ENCODE measurements at regions not wholly inside any gene's neighbourhood (a gene's known extent, or its start where the extent isn't known, plus 50 kb on each side); places are given as distances from the start of the nearest gene placed in this dataset.
"Not testable (repeated sequence)": the region's sequence is repeated elsewhere in the genome, so short reads cannot be mapped to it uniquely, and the experiment has no call there.

DNA sequence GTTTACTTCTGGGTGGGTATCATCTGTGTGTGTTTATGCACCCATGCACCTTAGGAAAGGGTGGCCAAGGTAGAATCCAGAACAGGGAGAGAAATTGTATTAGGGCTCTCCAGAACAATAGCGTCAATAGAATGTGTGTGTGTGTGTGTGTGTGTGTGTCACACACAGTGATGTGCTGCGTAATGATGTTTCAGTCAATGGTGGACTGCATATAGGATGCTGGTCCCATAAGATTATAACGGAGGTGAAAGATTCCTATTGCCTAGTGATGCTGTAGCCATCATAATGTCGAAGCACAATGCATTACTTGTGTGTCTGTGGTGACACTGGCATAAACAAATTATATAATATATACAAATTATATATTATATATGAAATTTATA lies 69.3 kb upstream of the PRR23C start:
- DNase-seq (ENCODE audit: low read depth) = no peak

DNA sequence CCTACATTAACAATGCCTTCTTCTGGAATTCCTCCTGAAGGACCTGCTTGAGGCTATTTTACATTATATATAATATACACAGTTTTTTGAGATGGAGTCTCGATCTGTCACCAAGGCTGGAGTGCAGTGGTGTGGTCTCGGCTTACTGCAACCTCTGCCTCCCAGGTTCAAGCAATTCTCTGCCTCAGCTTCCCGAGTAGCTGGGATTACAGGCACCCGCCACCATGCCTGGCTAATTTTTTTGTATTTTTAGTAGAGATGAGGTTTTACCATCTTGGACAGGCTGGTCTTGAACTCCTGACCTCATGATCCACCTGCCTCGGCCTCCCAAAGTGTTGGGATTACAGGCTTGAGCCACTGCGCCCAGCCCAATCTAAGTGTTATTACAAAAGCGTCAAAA lies 71.9 kb upstream of the PRR23C start:
- DNase-seq (ENCODE audit: low read depth) = not testable (repeated sequence)

DNA sequence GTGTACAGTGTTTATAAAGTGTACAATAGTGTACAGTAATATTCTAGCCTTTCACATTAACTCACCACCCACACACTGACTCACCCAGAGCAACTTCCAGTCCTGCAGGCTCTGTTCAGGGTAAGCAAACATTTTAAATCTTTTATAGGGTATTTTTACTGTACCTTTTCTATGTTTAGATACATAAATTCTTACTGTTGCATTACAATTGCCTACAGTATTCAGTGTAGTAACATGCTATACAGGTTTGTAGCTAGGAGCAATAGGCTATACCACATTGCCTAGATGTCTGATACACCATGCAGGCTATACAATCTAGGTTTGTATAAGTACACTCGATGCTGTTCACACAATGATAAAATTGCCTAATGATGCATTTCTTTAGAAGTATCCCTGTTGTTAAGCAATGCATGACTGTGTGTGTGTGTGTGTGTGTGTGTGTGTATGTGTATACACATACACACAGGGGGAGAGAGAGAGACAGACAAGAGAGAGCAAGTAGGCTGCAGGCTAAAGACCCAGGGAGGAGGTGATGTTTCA lies 72.5 kb upstream of the PRR23C start:
- peak; percentile 56 for DNase-seq (ENCODE audit: low read depth)

DNA sequence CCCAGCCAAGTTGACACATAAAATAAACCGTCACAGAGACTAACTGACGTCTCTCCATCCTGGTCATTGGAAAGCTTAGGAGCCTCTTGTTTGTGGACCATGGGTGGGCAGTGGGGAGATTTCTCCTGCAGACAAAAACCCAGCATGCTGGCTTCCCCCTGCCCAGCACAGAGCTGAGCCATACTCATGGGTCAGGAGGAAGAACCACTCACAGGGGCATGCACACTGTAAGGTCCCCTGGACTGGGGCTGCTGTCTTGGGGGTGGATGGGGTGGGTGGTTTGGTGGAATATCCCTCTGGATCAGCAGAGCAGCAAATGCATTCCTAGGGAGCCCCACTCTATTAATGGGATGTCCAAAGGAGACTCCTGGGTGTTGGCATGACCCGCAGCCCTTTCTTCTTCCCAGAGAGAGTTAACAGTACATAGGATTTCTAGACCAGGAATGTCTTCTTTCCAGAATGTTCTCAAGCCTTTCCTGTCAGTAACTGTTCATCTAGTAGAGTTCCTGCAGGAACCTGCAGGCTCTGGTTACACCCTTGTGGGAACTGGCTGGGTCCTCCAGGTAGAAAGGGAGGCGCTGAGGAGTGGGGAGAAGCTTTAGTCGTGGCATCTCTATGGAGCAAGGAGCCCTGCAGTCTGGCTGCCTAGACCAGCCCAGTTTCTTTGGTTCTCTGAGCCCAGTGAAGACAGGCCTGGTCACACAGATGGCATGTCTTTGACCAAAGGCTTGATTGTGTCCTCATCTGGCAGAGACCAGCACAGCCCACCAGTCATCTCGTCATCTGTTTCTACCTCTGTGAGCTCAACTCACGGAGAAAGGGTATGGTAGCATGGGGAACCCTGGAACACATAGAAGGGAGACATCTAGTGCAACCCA lies 73.4 kb upstream of the PRR23C start:
- DNase-seq (ENCODE audit: low read depth) = no peak

DNA sequence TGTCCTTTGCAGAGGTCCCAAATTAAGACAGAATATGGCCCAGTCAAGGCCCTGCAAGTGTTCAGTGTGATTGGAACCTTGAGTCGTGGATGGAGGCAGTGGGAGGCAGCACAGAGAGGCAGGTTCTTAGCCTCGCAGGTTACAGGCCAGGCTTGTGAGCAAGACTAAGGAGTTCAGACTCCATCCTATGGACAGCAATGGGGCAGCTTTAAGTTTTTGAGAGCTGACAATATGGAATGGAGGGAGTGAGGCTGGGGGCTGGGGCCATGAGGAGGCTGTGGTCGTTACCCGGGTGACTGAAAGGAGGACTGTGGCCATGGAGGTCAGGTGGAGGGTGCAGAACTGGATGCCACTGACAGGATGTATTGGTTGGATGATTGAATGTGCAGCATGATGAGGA lies 74.1 kb upstream of the PRR23C start:
- no peak for DNase-seq (ENCODE audit: low read depth)

DNA sequence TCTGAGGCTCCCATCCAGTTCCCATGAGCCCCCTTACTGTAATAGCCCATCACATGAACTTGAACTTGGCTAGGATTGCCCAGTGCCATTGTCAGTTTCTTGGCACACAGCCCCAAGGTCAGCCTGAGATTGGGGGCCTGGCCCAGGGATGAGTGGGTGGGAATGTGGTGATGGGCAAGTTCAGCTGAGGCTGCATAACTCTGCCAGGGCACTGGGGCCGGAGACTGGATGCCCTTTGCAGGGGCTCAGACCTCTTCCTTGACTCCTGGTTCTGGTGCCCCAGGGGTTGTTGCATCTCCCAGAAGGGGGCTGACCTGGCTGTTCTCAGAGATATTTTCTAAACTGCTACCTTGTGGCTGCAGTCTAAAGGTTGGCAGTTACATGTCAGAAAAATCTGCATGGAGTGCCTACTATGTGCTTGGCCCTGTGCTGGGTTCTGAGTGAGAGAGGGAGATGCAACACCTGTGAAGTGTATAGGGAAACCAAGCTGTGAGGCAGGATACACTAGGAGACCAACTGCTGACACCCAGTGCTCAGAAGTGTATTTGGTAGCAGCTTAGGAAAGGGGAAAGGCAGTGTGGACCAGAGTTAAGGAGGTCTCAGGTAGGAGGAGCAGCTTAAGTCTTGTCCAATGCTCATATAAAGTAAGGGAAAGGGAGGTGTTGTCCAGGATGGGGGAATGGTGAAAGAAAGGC lies 74.8 kb upstream of the PRR23C start:
- no peak for DNase-seq (ENCODE audit: low read depth)

DNA sequence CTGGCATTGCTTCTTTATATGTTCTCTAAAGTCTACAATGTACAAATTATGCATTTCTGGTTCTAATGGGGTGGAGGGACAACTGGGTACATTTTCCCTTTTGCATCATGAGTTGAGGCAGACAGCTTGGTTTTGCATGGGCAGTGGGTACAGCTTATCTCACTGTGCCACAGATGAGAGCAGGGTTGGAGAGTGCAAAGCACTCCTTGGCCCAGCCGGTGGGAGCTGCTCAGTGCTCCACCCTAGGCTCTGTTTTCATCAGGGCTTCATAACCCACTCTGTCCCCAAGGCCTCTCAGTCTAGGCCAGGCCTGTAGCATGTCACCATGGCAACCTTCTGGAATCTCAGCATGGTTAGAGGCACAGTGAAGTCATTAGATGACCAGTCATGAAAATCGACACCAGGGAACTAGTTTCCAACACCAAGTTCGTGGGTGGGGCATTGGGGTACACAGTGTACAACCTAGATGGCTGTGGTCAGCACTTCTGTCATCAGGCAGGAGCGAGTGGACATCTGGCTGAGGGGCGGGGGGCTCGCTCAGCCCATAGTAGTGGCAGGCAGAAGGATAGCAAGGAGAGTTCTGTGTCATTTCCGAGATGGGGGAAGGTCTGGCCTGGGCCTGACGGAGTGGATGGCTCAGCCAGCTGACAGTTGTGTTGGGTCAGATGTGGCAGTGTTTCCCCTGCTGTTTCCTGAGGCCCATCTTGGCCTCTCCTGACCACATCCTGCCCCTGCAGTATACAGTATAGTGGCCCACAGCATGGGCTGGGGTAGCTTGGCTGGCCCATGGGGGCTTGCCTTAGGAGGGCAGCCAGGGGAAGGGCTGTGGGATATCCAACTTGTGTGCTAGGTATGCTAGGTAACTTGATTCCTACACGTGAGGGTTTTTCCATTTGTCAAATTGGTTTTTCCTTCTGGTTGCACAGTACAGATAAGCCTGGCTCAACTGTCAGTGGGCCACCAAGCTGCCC lies 75.7 kb upstream of the PRR23C start:
- peak; percentile 96 for DNase-seq (ENCODE audit: low read depth)

DNA sequence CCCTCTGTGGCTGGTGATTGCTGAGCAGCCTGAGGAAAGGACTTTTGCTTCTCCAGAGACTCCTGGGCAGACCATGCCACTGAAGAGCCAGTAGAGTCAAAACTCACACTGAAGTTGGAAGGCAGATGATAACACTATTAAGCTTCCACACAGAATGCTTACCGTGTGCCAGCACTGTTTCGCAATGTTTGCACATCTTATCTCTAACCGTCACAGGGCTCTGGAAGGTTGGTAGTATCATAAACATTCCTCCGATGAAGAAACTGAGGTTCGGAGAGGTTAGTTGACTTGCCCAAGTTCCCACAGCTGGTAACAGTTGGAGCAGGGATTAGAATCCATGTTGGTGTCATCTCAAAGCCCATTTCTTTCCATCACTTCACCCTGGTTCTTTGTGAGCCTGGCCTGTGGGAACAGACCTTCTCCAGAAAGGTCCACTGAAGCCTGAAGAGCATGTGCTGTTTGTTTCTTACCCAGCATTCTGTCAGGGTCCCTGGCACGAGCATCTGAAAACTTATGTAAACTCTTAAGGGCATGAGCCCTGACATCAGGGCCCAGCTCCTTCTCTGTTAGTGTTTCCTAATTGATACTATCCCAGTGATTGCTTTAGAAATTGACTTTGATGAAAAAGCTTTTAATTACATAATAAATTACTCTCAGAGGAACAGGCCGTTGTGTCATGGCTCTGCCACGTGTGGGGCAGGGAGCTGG lies 77.0 kb upstream of the PRR23C start:
- no peak for DNase-seq (ENCODE audit: low read depth)

DNA sequence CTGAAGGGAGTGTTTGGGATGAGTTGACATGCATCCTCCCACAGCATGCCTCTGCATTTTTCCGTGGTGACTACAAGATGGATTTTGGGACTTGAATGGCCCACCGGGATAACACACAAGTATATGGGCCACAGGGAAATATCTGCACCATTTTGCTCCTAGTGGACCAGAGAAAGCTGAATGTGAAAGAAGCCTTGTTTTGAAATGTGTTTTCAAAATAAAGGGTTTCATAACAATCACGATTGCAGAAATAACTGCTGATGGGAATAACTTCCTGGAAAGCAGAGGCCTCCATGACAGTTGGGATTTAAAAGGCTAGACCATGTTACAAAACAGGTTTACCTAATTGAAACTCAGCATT lies 77.5 kb upstream of the PRR23C start:
- DNase-seq (ENCODE audit: low read depth) = peak; percentile 45

DNA sequence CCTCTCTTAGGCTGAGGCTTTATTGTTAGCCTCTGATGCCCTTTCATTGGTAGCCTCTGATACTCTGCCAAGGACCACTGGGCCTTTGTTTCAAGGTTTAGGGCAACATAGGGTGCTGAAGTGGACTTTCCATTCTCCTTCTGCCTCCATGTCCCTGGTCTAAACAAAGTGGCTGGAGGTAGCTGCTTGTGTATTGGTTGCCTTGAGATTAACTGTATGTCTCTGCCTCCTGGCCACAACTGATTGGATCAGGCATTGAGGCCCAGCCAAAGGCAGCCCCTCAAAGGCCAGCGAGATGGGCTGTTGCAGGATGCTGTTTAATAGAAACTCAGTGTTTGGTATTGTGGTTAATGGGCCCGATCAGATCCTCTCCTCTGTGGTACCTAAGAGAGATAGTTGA lies 77.9 kb upstream of the PRR23C start:
- DNase-seq (ENCODE audit: low read depth) = no peak

DNA sequence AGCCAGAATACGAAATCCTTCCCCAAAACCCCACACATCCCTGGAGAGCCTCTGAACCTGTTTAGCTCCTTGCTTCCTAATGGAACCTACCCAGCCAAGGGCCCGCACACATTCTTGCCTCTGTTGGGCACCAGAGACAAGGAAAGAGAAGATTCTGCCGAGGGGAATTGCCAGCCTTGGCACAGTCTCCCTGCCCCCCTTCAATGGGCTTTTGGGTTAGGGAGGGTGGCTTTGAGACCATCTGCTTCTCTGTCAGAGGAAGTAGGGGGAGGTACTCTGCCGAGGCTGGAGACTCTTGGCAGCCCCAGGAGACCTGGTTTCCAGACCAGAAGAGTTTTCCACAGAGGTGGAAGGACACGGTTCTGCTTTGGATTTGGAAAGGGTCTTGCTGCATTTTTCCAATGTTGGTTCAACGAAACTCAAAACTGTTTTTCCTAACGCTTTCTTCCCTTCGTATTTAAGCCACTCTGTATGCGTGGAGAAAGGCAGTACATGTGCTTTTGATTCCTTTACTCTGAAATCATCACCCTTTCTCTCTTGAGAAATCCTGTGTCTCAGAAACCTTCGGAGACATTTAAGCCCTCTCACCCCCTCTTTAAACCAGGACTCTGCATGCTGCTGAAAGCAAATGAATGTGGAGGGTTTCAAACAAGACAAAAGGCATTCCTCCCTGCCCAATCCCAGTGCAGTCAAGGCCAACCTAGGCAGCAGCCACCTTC lies 78.8 kb upstream of the PRR23C start:
- no peak for DNase-seq (ENCODE audit: low read depth)

DNA sequence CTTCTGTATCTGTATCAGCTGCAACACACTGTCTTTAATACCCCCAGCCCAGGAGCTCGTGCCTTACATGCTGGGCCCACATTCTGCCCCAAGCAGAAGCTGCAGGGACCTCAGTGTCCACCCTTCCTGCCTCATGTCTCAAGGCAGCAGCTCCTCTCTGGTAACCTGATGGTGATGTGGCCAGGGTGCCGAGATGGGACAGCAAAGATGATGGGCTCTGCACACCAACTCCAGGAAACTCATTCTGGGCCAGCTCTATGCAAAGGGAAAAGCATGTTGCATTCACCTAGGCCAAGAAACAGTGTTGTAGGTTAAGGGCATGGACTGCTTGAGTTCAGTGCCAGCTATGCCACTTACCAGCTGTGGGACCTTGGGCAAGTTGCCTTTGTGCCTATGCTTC lies 79.5 kb upstream of the PRR23C start:
- no peak for DNase-seq (ENCODE audit: low read depth)

DNA sequence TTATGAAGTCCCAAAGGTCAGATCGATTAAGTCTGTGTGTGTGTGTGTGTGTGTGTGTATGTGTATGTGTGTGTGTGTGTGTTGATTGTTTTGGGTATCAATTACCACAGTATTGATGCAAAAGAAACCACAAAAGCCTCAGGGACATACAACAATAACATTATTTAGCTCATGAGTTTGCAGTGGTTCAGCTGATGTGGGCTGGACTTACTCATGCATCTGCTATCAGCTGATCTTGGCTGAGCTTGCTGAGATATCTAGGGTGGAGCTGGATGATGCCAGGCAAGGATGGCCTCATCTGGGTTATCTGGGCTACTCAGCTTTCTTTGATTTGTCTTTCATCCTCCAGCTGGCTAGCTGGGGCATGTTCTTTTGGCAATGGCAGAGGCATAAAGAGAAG lies 82.4 kb upstream of the PRR23C start:
- peak; percentile 80 for DNase-seq (ENCODE audit: low read depth)

DNA sequence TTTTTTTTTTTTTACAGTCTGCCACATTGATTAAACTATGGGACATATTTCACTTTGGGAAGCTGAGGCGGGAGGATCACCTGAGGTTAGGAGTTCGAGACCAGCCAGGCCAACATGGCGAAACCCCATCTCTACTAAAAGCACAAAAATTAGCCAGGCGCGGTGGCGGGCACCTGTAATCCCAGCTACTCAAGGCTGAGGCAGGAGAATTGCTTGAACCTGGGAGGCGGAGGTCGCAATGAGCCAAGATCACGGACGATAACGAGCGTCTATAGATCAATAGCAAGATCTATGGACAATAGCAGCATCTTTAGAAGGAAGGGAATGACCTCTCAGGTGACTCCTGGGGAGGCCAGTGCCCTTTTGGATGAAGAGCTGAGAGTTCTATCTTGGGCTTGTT lies 82.9 kb upstream of the PRR23C start:
- not testable (repeated sequence) for DNase-seq (ENCODE audit: low read depth)

DNA sequence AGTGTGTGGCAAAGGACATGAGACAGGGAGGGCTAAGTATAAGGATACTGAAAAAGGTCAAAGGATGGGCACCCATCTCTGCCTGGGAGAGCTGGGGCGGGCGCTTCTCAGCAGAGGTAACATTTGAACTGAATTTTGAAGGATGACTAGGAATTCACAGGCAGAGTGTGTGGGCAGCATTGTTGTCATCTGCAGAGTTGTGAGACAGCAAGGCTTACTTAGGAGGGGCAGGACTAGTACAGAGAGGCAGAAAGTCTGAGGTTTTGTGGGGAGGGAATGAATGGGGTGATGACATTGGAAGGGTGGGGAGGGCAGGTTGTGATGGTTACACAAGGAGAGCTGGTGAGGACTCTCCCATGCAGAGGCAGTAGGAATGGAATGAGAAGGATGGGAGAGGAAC lies 84.1 kb upstream of the PRR23C start:
- peak; percentile 18 for DNase-seq (ENCODE audit: low read depth)

DNA sequence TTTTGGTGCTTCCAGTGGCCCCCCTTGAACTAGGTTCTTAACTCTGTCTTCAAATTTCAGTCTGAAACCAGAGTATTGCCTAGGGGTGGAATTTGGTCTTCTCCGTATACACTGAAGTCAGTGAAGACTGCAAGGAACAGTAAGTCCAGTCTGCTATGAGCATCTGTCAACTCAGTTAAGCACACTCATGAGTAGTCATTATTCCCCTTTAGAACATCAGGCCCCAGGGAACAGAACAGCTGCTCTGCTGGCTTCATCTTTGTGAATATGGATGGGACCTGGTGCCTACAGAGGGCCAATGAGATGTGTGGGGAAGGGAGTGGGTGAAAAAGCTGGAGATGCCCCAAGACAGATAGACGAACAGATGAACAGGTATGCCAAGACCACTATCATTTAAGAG lies 85.2 kb upstream of the PRR23C start:
- no peak for DNase-seq (ENCODE audit: low read depth)

DNA sequence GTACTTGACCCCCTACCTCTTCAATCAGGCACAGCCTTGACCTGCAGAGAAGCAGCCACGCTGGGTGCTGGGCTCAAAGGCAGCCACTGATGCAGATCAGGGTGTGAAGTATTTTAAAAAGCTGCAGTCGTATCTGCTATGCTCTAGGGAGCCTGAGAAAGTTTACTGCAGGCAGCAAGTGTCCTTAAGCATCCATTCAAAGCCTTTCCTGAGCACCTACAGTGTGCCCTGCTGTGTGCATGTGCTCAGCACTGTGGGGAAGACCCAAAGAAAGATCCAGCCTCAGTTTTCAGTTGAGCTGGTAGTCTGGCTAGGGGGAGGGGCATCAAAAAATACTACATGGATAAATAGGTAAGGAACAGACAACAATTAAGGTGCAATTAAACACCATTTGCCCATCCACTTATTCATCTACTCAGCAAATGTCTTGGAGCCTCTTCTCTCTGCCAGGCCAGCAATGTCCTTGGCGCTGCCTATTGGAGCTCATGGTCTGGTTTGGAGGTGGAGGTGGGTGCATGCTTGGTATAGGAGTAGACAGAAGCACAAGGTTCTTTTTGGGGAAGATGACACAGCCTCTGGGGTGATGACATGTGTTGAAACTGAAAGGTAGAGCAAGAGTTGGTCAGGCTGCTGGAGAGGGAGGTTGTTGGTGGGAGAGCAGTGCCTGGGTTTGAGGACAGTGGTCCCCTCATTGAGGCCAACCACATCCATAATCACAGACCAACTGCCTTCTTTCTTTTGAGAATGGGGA lies 85.9 kb upstream of the PRR23C start:
- no peak for DNase-seq (ENCODE audit: low read depth)

DNA sequence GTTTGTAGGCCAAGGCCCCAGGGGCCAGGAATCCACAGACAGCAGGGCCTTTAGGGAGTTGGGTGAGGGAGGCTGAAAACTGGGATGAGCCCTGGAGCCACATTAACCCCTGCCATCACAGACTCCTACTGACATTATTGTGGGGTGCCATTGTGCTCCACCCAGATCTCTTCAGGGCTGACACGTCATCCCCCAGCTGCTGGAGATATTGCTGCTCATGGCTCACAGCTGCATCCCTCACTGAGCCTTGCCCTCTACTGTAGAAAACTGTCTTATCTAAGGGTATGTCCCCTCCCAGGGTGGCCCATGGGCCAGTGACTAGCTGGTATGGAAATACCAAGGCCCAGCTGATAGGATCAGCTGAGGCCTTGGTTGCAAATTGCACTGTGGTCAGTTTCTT lies 87.3 kb upstream of the PRR23C start:
- no peak for DNase-seq (ENCODE audit: low read depth)

DNA sequence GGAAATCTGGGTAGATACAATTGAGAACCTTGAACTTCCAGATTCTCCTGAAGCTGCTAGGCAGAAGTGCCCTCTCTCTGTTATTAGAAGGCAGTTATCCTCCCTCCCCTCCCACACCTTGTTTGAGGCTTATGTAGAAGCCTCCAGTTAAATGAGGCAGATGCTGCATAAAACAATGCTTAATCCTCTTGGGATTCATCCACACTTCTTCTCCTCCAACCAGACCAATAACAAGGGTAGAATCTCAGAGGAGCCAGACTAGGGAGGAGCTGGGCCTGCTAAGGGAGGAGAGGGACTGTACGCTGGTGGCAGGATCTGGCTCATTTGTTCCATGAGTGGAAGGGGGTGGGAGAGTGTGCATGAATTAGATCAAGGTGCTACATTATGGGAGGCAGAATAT lies 88.3 kb upstream of the PRR23C start:
- DNase-seq (ENCODE audit: low read depth) = no peak
